Tibial nerve (tissue), 4 donors: ENCODE measurements at regions not wholly inside any gene's neighbourhood (a gene's known extent, or its start where the extent isn't known, plus 50 kb on each side); places are given as distances from the start of the nearest gene placed in this dataset.

Experiments used
- EP300 ChIP-seq, 2 donors: sonication (generic); formaldehyde crosslinking; IDR thresholded peaks; one replicate each; pipeline ENCODE4 v1.6.1; 2017; ENCODE audit warnings: antibody characterized with exemption in 2 of 2, mild to moderate bottlenecking in 1 of 2
- TF ChIP-seq, protein P1 (sequence below), 5 experiments: fragments of 200-600 bp in 3 of 5; fragments of 450-650 bp in 2 of 5; sonication (generic) in 3 of 5; IDR thresholded peaks; one replicate each; pipeline ENCODE4 v1.5.1; 2016 to 2019; ENCODE audit warnings: antibody characterized with exemption in 5 of 5, mild to moderate bottlenecking in 3 of 5, moderate library complexity in 2 of 5

GRCh38 chr11:109349276-109350080, 72.5 kb upstream of the C11orf87 start:
- TF ChIP-seq, protein P1, sequence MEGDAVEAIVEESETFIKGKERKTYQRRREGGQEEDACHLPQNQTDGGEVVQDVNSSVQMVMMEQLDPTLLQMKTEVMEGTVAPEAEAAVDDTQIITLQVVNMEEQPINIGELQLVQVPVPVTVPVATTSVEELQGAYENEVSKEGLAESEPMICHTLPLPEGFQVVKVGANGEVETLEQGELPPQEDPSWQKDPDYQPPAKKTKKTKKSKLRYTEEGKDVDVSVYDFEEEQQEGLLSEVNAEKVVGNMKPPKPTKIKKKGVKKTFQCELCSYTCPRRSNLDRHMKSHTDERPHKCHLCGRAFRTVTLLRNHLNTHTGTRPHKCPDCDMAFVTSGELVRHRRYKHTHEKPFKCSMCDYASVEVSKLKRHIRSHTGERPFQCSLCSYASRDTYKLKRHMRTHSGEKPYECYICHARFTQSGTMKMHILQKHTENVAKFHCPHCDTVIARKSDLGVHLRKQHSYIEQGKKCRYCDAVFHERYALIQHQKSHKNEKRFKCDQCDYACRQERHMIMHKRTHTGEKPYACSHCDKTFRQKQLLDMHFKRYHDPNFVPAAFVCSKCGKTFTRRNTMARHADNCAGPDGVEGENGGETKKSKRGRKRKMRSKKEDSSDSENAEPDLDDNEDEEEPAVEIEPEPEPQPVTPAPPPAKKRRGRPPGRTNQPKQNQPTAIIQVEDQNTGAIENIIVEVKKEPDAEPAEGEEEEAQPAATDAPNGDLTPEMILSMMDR (IDR thresholded peaks at IDR 0.05): no peak
- no peak for TF ChIP-seq EP300 (IDR thresholded peaks at IDR 0.05)
